ENCODE measurements at regions not wholly inside any gene's neighbourhood (a gene's known extent, or its start where the extent isn't known, plus 50 kb on each side); places are given as distances from the start of the nearest gene placed in this dataset.

- Histone ChIP-seq H3K36me3 (ENCODE audit: control insufficient read depth, insufficient read depth, low read length) (no peaks in the 10 kb centered on the region), H3K27me3 (ENCODE audit: control insufficient read depth, insufficient read depth, low read length) (no peaks in the 10 kb centered on the region), H3K4me1 (ENCODE audit: control insufficient read depth, insufficient read depth, low read length) (no peaks in the 10 kb centered on the region), H3K4me3 (ENCODE audit: low read length) (no peak overlapping the region), H3K27ac (ENCODE audit: low read length) (no peak overlapping the region), H3K9me3 (ENCODE audit: control insufficient read depth, insufficient read depth, low read length) (no peaks in the 10 kb centered on the region)
- no peaks in the 10 kb centered on the region for H3K4me1 Mint-ChIP-seq
- peaks cover 0 to 3% of the 10 kb centered on the region in 2 donors for H3K27me3 Mint-ChIP-seq (ENCODE audit: low read depth in 2 of 2)
- WGBS (ENCODE audit: insufficient coverage): 95% methylated on average over 6 of the region's 6 CpGs
- peaks cover 3 to 8% of the 10 kb centered on the region in 2 donors for H3K9me3 Mint-ChIP-seq
- ATAC-seq (no peak), DNase-seq (no peak)
- intact Hi-C loops (cut with micrococcal nuclease): no loop called here
- no peak overlapping the region for H3K27ac Mint-ChIP-seq
- no peaks in the 10 kb centered on the region for H3K36me3 Mint-ChIP-seq
- TF ChIP-seq CTCF (IDR thresholded peaks at IDR 0.05): no peak
- no peak overlapping the region for H3K4me3 Mint-ChIP-seq
Observed at GRCh38 chr2:104598636-104599035, 255.3 kb upstream of the POU3F3 start.

GRCh38 chr2:104599787-104600510, 254.0 kb upstream of the POU3F3 start:
- Mint-ChIP-seq H3K27me3 (ENCODE audit: low read depth in 2 of 2) (peaks cover 0 to 3% of the 10 kb centered on the region in 2 donors), H3K4me3 (no peak overlapping the region), H3K27ac (no peak overlapping the region), H3K9me3 (peaks cover 4 to 9% of the 10 kb centered on the region in 2 donors), H3K36me3 (no peaks in the 10 kb centered on the region), H3K4me1 (no peaks in the 10 kb centered on the region)
- Histone ChIP-seq H3K36me3 (ENCODE audit: control insufficient read depth, insufficient read depth, low read length) (no peaks in the 10 kb centered on the region), H3K27me3 (ENCODE audit: control insufficient read depth, insufficient read depth, low read length) (no peaks in the 10 kb centered on the region), H3K27ac (ENCODE audit: low read length) (no peak overlapping the region), H3K4me3 (ENCODE audit: low read length) (no peak overlapping the region), H3K9me3 (ENCODE audit: control insufficient read depth, insufficient read depth, low read length) (no peaks in the 10 kb centered on the region), H3K4me1 (ENCODE audit: control insufficient read depth, insufficient read depth, low read length) (no peaks in the 10 kb centered on the region)
- 92% methylated on average over 2 of the region's 2 CpGs for WGBS (ENCODE audit: insufficient coverage)
- no peak for DNase-seq
- TF ChIP-seq CTCF (IDR thresholded peaks at IDR 0.05): no peak
- intact Hi-C loops (cut with micrococcal nuclease): no loop called here
- no peak for ATAC-seq

GRCh38 chr2:104606056-104606455, 247.9 kb upstream of the POU3F3 start:
- Mint-ChIP-seq H3K27ac (no peak overlapping the region), H3K36me3 (no peaks in the 10 kb centered on the region)

More at GRCh38 chr2:104606056-104606455, 247.9 kb upstream of the POU3F3 start:
- ATAC-seq (no peak), DNase-seq (no peak)
- TF ChIP-seq CTCF (IDR thresholded peaks at IDR 0.05): no peak
- Histone ChIP-seq H3K27ac (ENCODE audit: low read length) (no peak overlapping the region), H3K4me3 (ENCODE audit: low read length) (no peak overlapping the region), H3K36me3 (ENCODE audit: control insufficient read depth, insufficient read depth, low read length) (no peaks in the 10 kb centered on the region), H3K27me3 (ENCODE audit: control insufficient read depth, insufficient read depth, low read length) (no peaks in the 10 kb centered on the region), H3K4me1 (ENCODE audit: control insufficient read depth, insufficient read depth, low read length) (no peaks in the 10 kb centered on the region), H3K9me3 (ENCODE audit: control insufficient read depth, insufficient read depth, low read length) (no peaks in the 10 kb centered on the region)
- 67% methylated on average over 1 of the region's 1 CpG for WGBS (ENCODE audit: insufficient coverage)
- Mint-ChIP-seq H3K9me3 (peaks cover 6% of the 10 kb centered on the region in 2 donors), H3K27me3 (ENCODE audit: low read depth in 2 of 2) (no peaks in the 10 kb centered on the region), H3K4me1 (no peaks in the 10 kb centered on the region), H3K4me3 (no peak overlapping the region)
- intact Hi-C loops (cut with micrococcal nuclease): no loop called here

Data from natural killer cell (primary cell).